Right lung (tissue), 2 donors: ENCODE measurements at regions not wholly inside any gene's neighbourhood (a gene's known extent, or its start where the extent isn't known, plus 50 kb on each side); places are given as distances from the start of the nearest gene placed in this dataset.

Experiments used
- DNase-seq, 2 donors: peaks; one replicate each; pipeline ENCODE4 v3.0.0-alpha.2; 2013

GRCh38 chr7:80991654-80992053, 72.8 kb upstream of the SEMA3C start:
- no peak for DNase-seq

GRCh38 chr7:80984619-80985018, 65.8 kb upstream of the SEMA3C start:
- DNase-seq = no peak

GRCh38 chr7:80981405-80981804, 62.6 kb upstream of the SEMA3C start:
- no peak for DNase-seq

DNA sequence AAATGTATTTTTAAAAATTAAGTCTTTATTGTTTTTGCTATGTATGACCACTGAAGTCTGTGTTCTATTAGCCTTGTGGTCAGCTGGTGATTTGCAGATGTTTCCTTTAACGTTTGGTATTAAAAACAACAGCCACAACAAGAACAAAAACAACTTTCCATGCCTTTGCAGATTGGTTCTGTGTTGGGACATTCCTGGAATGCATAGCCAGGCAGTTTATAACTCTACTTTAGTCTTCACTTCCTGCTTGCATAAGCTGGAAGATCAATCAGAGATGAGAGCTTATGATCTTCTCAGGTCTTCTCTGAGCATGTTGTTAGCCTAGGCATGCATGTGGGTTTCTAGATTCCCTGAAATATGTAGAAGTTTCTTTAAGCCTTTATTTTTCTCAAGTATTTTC, 58.9 kb upstream of the SEMA3C start:
- no peak for DNase-seq

GRCh38 chr7:80974396-80975358, 55.8 kb upstream of the SEMA3C start:
- DNase-seq = no peak

DNA sequence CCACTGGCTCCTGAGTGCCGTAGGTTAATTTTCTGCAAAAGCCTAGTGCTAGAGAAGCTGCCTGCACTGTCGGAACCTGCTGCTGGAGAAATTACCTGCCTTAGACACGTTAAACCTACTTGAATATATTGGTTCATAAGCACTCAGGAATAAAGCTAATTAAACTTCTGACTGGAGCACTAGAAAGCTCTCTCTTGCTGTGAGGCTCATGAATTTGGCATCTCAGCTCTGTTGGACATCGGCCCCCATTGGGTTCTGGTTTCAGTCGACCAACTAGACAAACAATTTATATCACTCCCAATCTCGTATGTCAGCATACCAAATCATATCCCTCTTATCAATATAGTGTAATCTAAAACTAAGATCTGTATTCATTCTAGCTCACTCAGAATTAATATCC, 52.4 kb upstream of the SEMA3C start:
- no peak for DNase-seq
